DND-41 (cell line): ENCODE measurements at regions not wholly inside any gene's neighbourhood (a gene's known extent, or its start where the extent isn't known, plus 50 kb on each side); places are given as distances from the start of the nearest gene placed in this dataset.

ENCODE experiments used
- ATAC-seq: fragments of 200-7000 bp; cut with Tn5 transposase; 3 replicates; pipeline ENCODE4 v1.9.1; 2021; ENCODE audit warnings: low read depth; ENCODE audit not compliant: insufficient read depth
- DNase-seq: peaks from one replicate; pipeline ENCODE4 v3.0.0-alpha.2; 2020
- H2AFZ ChIP-seq: 2 replicates; pipeline ENCODE4 v1.6.0; 2012; ENCODE audit warnings: low read depth, low read length
- H3K27ac ChIP-seq: 2 replicates; pipeline ENCODE4 v1.5.1; 2012; ENCODE audit warnings: low read length, inconsistent platforms
- H3K27me3 ChIP-seq: fragments of 200-600 bp; sonication (generic); 2 replicates; pipeline ENCODE4 v1.6.0; 2012; ENCODE audit warnings: low read length, mild to moderate bottlenecking, inconsistent platforms; ENCODE audit not compliant: insufficient read depth, poor library complexity
- H3K36me3 ChIP-seq: 2 replicates; pipeline ENCODE4 v1.5.1; 2012; ENCODE audit warnings: low read length, inconsistent platforms; ENCODE audit not compliant: insufficient read depth
- H3K4me1 ChIP-seq: 2 replicates; pipeline ENCODE4 v1.5.1; 2012; ENCODE audit warnings: mild to moderate bottlenecking, low read length; ENCODE audit not compliant: insufficient read depth
- H3K4me2 ChIP-seq: 2 replicates; pipeline ENCODE4 v1.6.0; 2012; ENCODE audit warnings: mild to moderate bottlenecking, moderate library complexity, low read length, inconsistent platforms; ENCODE audit not compliant: insufficient read depth
- H3K4me3 ChIP-seq, 2 experiments: fragments of 200-600 bp in 1 of 2; shearing (Covaris generic) in 1 of 2; 2 replicates each; pipeline ENCODE4 v1.5.1; 2012 to 2016; ENCODE audit warnings: inconsistent platforms in 2 of 2, low read length in 2 of 2, mild to moderate bottlenecking in 2 of 2, low read depth in 1 of 2, moderate library complexity in 1 of 2
- H3K79me2 ChIP-seq: 2 replicates; pipeline ENCODE4 v1.6.0; 2012; ENCODE audit warnings: low read length, inconsistent platforms; ENCODE audit not compliant: insufficient read depth
- H3K9ac ChIP-seq: 2 replicates; pipeline ENCODE4 v1.6.0; 2012; ENCODE audit warnings: low read depth, mild to moderate bottlenecking, inconsistent platforms, low read length, moderate library complexity
- H3K9me3 ChIP-seq: 2 replicates; pipeline ENCODE4 v1.5.1; 2012; ENCODE audit warnings: low read length, moderate library complexity, mild to moderate bottlenecking, inconsistent platforms; ENCODE audit not compliant: insufficient read depth, severe bottlenecking
- H4K20me1 ChIP-seq: 2 replicates; pipeline ENCODE4 v1.6.0; 2012; ENCODE audit warnings: low read length; ENCODE audit not compliant: insufficient read depth
- CTCF ChIP-seq: IDR thresholded peaks from 2 replicates; pipeline ENCODE4 v1.5.1; 2012; ENCODE audit warnings: borderline replicate concordance, low read length, moderate library complexity, mild to moderate bottlenecking; ENCODE audit not compliant: poor library complexity, severe bottlenecking; ENCODE audit errors: extremely low read depth
- EZH2 ChIP-seq: IDR thresholded peaks from 3 replicates; pipeline ENCODE4 v1.6.1; 2012; ENCODE audit warnings: borderline replicate concordance, low read depth, mild to moderate bottlenecking, moderate library complexity, low read length, inconsistent platforms; ENCODE audit not compliant: severe bottlenecking

- Histone ChIP-seq H4K20me1 (no peaks in the 10 kb centered on the region), H3K27ac (no peak overlapping the region), H3K4me1 (no peaks in the 10 kb centered on the region), H3K27me3 (no peaks in the 10 kb centered on the region), H3K36me3 (no peaks in the 10 kb centered on the region), H2AFZ (no peak overlapping the region), H3K9me3 (no peaks in the 10 kb centered on the region), H3K79me2 (no peaks in the 10 kb centered on the region), H3K9ac (no peak overlapping the region), H3K4me2 (no peak overlapping the region), H3K4me3 (no peak overlapping the region)
- DNase-seq: no peak
- no peak for TF ChIP-seq EZH2
- no peak for TF ChIP-seq CTCF
- no peak for ATAC-seq
Observed at GRCh38 chr11:81224396-81224795, 1509.3 kb downstream of the FAM181B start.

GRCh38 chr11:81222491-81222890 is 1511.2 kb downstream of the FAM181B start:
- H3K4me3 ChIP-seq: no peak overlapping the region
- no peak overlapping the region for H3K4me2 ChIP-seq
- DNase-seq: no peak
- no peaks in the 10 kb centered on the region for H4K20me1 ChIP-seq
- no peaks in the 10 kb centered on the region for H3K27me3 ChIP-seq
- no peaks in the 10 kb centered on the region for H3K79me2 ChIP-seq
- no peaks in the 10 kb centered on the region for H3K36me3 ChIP-seq
- no peak overlapping the region for H3K9ac ChIP-seq
- TF ChIP-seq EZH2 (no peak), CTCF (no peak)
- no peaks in the 10 kb centered on the region for H3K9me3 ChIP-seq
- no peaks in the 10 kb centered on the region for H3K4me1 ChIP-seq
- no peak overlapping the region for H3K27ac ChIP-seq
- no peak for ATAC-seq
- H2AFZ ChIP-seq: no peak overlapping the region

- no peaks in the 10 kb centered on the region for H3K36me3 ChIP-seq
- ATAC-seq (no peak), DNase-seq (no peak)
- TF ChIP-seq CTCF (no peak), EZH2 (no peak)
- no peak overlapping the region for H3K4me2 ChIP-seq
- no peaks in the 10 kb centered on the region for H3K79me2 ChIP-seq
- no peak overlapping the region for H3K27ac ChIP-seq
- no peaks in the 10 kb centered on the region for H3K9me3 ChIP-seq
- no peak overlapping the region for H3K9ac ChIP-seq
- no peak overlapping the region for H3K4me3 ChIP-seq
- no peaks in the 10 kb centered on the region for H4K20me1 ChIP-seq
- no peaks in the 10 kb centered on the region for H3K27me3 ChIP-seq
- H2AFZ ChIP-seq: no peak overlapping the region
- H3K4me1 ChIP-seq: no peaks in the 10 kb centered on the region
Observed at GRCh38 chr11:81220146-81220895, 1513.3 kb downstream of the FAM181B start.
